Amniotic epithelial cell (primary cell): ENCODE measurements at regions not wholly inside any gene's neighbourhood (a gene's known extent, or its start where the extent isn't known, plus 50 kb on each side); places are given as distances from the start of the nearest gene placed in this dataset.

ENCODE experiments used
- DNase-seq: peaks from one replicate; pipeline ENCODE4 v3.0.0-alpha.2; 2010; ENCODE audit warnings: low read depth

- DNase-seq, result no peak
Measured at GRCh38 chr15:88707771-88708654, 69.2 kb downstream of the ISG20 start.

GRCh38 chr15:88708655-88709054 lies 69.8 kb downstream of the ISG20 start:
- DNase-seq, result no peak

- DNase-seq, result no peak
Measured at GRCh38 chr15:88710027-88710715, 71.4 kb downstream of the ISG20 start.

GRCh38 chr15:88711806-88712205 lies 73.0 kb downstream of the ISG20 start:
- no peak for DNase-seq

- no peak for DNase-seq
Measured at GRCh38 chr15:88714782-88715372, 76.1 kb downstream of the ISG20 start.

GRCh38 chr15:88716543-88717381 lies 77.9 kb downstream of the ISG20 start:
- no peak for DNase-seq

- no peak for DNase-seq
Measured at GRCh38 chr15:88717382-88718031, 78.7 kb downstream of the ISG20 start.

- no peak for DNase-seq
Measured at GRCh38 chr15:88718731-88719130, 79.9 kb downstream of the ISG20 start.

GRCh38 chr15:88719654-88720053 lies 80.8 kb downstream of the ISG20 start:
- DNase-seq, result no peak

- no peak for DNase-seq
Measured at GRCh38 chr15:88725305-88726210, 77.7 kb upstream of the ACAN start.

GRCh38 chr15:88727439-88727838 lies 75.8 kb upstream of the ACAN start:
- no peak for DNase-seq

GRCh38 chr15:88729581-88729980 lies 73.7 kb upstream of the ACAN start:
- DNase-seq, result no peak

GRCh38 chr15:88730751-88731150 lies 72.5 kb upstream of the ACAN start:
- no peak for DNase-seq

- DNase-seq, result no peak
Measured at GRCh38 chr15:88735212-88735611, 68.0 kb upstream of the ACAN start.

- no peak for DNase-seq
Measured at GRCh38 chr15:88736204-88736603, 67.0 kb upstream of the ACAN start.

- no peak for DNase-seq
Measured at GRCh38 chr15:88738796-88739195, 64.4 kb upstream of the ACAN start.

GRCh38 chr15:88739541-88739940 lies 63.7 kb upstream of the ACAN start:
- no peak for DNase-seq

GRCh38 chr15:88740356-88740755 lies 62.9 kb upstream of the ACAN start:
- no peak for DNase-seq

GRCh38 chr15:88741046-88741445 lies 62.2 kb upstream of the ACAN start:
- no peak for DNase-seq

- no peak for DNase-seq
Measured at GRCh38 chr15:88741671-88742070, 61.6 kb upstream of the ACAN start.

GRCh38 chr15:88742161-88742560 lies 61.1 kb upstream of the ACAN start:
- no peak for DNase-seq
